Suppressor macrophage (primary cell): ENCODE measurements at regions not wholly inside any gene's neighbourhood (a gene's known extent, or its start where the extent isn't known, plus 50 kb on each side); places are given as distances from the start of the nearest gene placed in this dataset.
"Not testable (repeated sequence)": the region's sequence is repeated elsewhere in the genome, so short reads cannot be mapped to it uniquely, and the experiment has no call there.

ENCODE experiments used
- DNase-seq, 4 experiments: peaks; one replicate each; pipeline ENCODE4 v3.0.0-alpha.2; 2020 to 2022

- not testable (repeated sequence) for DNase-seq
These were observed 367.8 kb downstream of the NR2F1-AS1 start for GRCh38 chr5:93213111-93213794.

- no peak for DNase-seq
These were observed 371.5 kb downstream of the NR2F1-AS1 start for GRCh38 chr5:93209476-93209875.

GRCh38 chr5:93208141-93208751 lies 372.8 kb downstream of the NR2F1-AS1 start:
- DNase-seq, result no peak

- DNase-seq, result no peak
These were observed 374.8 kb downstream of the NR2F1-AS1 start for GRCh38 chr5:93206203-93206602.

GRCh38 chr5:93201061-93201460 lies 380.0 kb downstream of the NR2F1-AS1 start:
- no peak for DNase-seq

- no peak for DNase-seq
These were observed 384.0 kb downstream of the NR2F1-AS1 start for GRCh38 chr5:93196986-93197385.

GRCh38 chr5:93193431-93194347 lies 387.3 kb downstream of the NR2F1-AS1 start:
- DNase-seq, result no peak

- no peak for DNase-seq
These were observed 388.3 kb downstream of the NR2F1-AS1 start for GRCh38 chr5:93192683-93193082.

- no peak for DNase-seq
These were observed 388.9 kb downstream of the NR2F1-AS1 start for GRCh38 chr5:93192087-93192486.

GRCh38 chr5:93191035-93191817 lies 389.8 kb downstream of the NR2F1-AS1 start:
- DNase-seq, result no peak

- no peak for DNase-seq
These were observed 391.3 kb downstream of the NR2F1-AS1 start for GRCh38 chr5:93189707-93190120.

GRCh38 chr5:93188876-93189485 lies 392.0 kb downstream of the NR2F1-AS1 start:
- no peak for DNase-seq

- no peak for DNase-seq
These were observed 394.8 kb downstream of the NR2F1-AS1 start for GRCh38 chr5:93186076-93186682.

GRCh38 chr5:93184041-93184440 lies 397.0 kb downstream of the NR2F1-AS1 start:
- DNase-seq, result no peak

GRCh38 chr5:93179466-93179865 lies 401.6 kb downstream of the NR2F1-AS1 start:
- no peak for DNase-seq

- DNase-seq, result no peak
These were observed 406.1 kb downstream of the NR2F1-AS1 start for GRCh38 chr5:93174930-93175329.

- DNase-seq, result no peak
These were observed 415.5 kb downstream of the NR2F1-AS1 start for GRCh38 chr5:93165559-93165958.

GRCh38 chr5:93164690-93165089 lies 416.3 kb downstream of the NR2F1-AS1 start:
- DNase-seq, result no peak

- no peak for DNase-seq
These were observed 417.9 kb downstream of the NR2F1-AS1 start for GRCh38 chr5:93163010-93163663.

- DNase-seq, result no peak
These were observed 419.1 kb downstream of the NR2F1-AS1 start for GRCh38 chr5:93161661-93162654.
